ENCODE measurements at regions not wholly inside any gene's neighbourhood (a gene's known extent, or its start where the extent isn't known, plus 50 kb on each side); places are given as distances from the start of the nearest gene placed in this dataset.

- H3K4me1 ChIP-seq: no peaks in the 10 kb centered on the region
- no peaks in the 10 kb centered on the region for H3K36me3 ChIP-seq
- DNase-seq (ENCODE audit: low spot score in 2 of 2): no peak
- intact Hi-C loops (cut with DNase I): no loop called here
- H3K27ac ChIP-seq: no peak overlapping the region
- no peak for TF ChIP-seq CTCF (IDR thresholded peaks at IDR 0.05)
- no peaks in the 10 kb centered on the region for H3K9me3 ChIP-seq
- H3K27me3 ChIP-seq: no peaks in the 10 kb centered on the region
- no peak overlapping the region for H3K4me3 ChIP-seq
These were observed 383.5 kb upstream of the LCORL start for GRCh38 chr4:18405054-18405453.

GRCh38 chr4:18404642-18405041 is 383.1 kb upstream of the LCORL start:
- TF ChIP-seq CTCF (IDR thresholded peaks at IDR 0.05): no peak

GRCh38 chr4:18403327-18403726 is 381.8 kb upstream of the LCORL start:
- DNase-seq (ENCODE audit: low spot score in 2 of 2): no peak
- H3K9me3 ChIP-seq: no peaks in the 10 kb centered on the region
- no peaks in the 10 kb centered on the region for H3K36me3 ChIP-seq
- no peaks in the 10 kb centered on the region for H3K27me3 ChIP-seq
- H3K27ac ChIP-seq: no peak overlapping the region
- no peak overlapping the region for H3K4me3 ChIP-seq
- TF ChIP-seq CTCF (IDR thresholded peaks at IDR 0.05): no peak
- intact Hi-C loops (cut with DNase I): no loop called here
- H3K4me1 ChIP-seq: no peaks in the 10 kb centered on the region

More at GRCh38 chr4:18404642-18405041, 383.1 kb upstream of the LCORL start:
- H3K27ac ChIP-seq: no peak overlapping the region
- H3K4me1 ChIP-seq: no peaks in the 10 kb centered on the region
- H3K27me3 ChIP-seq: no peaks in the 10 kb centered on the region
- H3K36me3 ChIP-seq: no peaks in the 10 kb centered on the region
- DNase-seq (ENCODE audit: low spot score in 2 of 2): no peak
- H3K4me3 ChIP-seq: no peak overlapping the region
- H3K9me3 ChIP-seq: no peaks in the 10 kb centered on the region
- intact Hi-C loops (cut with DNase I): no loop called here

- Histone ChIP-seq H3K4me3 (no peak overlapping the region), H3K9me3 (no peaks in the 10 kb centered on the region), H3K27ac (no peak overlapping the region), H3K27me3 (no peaks in the 10 kb centered on the region), H3K36me3 (no peaks in the 10 kb centered on the region), H3K4me1 (no peaks in the 10 kb centered on the region)
- intact Hi-C loops (cut with DNase I): no loop called here
- TF ChIP-seq CTCF (IDR thresholded peaks at IDR 0.05): no peak
- no peak for DNase-seq (ENCODE audit: low spot score in 2 of 2)
These were observed 380.3 kb upstream of the LCORL start for GRCh38 chr4:18401868-18402267.

- H3K27ac ChIP-seq: no peak overlapping the region
- DNase-seq (ENCODE audit: low spot score in 2 of 2): no peak
- H3K36me3 ChIP-seq: no peaks in the 10 kb centered on the region
- H3K27me3 ChIP-seq: no peaks in the 10 kb centered on the region
- intact Hi-C loops (cut with DNase I): no loop called here
- H3K9me3 ChIP-seq: no peaks in the 10 kb centered on the region
- no peak for TF ChIP-seq CTCF (IDR thresholded peaks at IDR 0.05)
- no peaks in the 10 kb centered on the region for H3K4me1 ChIP-seq
- no peak overlapping the region for H3K4me3 ChIP-seq
These were observed 379.9 kb upstream of the LCORL start for GRCh38 chr4:18401425-18401824.

- intact Hi-C loops (cut with DNase I): no loop called here
- Histone ChIP-seq H3K4me1 (no peaks in the 10 kb centered on the region), H3K27me3 (no peaks in the 10 kb centered on the region), H3K27ac (no peak overlapping the region), H3K4me3 (no peak overlapping the region), H3K9me3 (no peaks in the 10 kb centered on the region), H3K36me3 (no peaks in the 10 kb centered on the region)
- DNase-seq (ENCODE audit: low spot score in 2 of 2): no peak
- TF ChIP-seq CTCF (IDR thresholded peaks at IDR 0.05): no peak
These were observed 377.1 kb upstream of the LCORL start for GRCh38 chr4:18398661-18399060.

Measured in ascending aorta (tissue), 2 donors.